HepG2 (cell line): ENCODE measurements at regions not wholly inside any gene's neighbourhood (a gene's known extent, or its start where the extent isn't known, plus 50 kb on each side); places are given as distances from the start of the nearest gene placed in this dataset.

Source experiments
- ATAC-seq: fragments of 200-7000 bp; cut with Tn5 transposase; 3 replicates; pipeline ENCODE4 v1.9.1; 2020; ENCODE audit warnings: mild to moderate bottlenecking, moderate library complexity
- BruUV-seq: library from RNA; stranded (reverse); fragments of 400-500 nt; replicated peaks from 2 replicates; lab custom pipeline; 2021; lab: Mats Ljungman, UMichigan
- CTCF ChIA-PET: fragments of 300-600 bp; formaldehyde crosslinking; extraction: SDS; loops from one replicate; lab custom pipeline; 2021; ENCODE audit warnings: low total read pairs, inconsistent platforms, low intra/inter-chr PET ratio; lab: Yijun Ruan, JAX
- POLR2A ChIA-PET: fragments of 350-600 bp; sonication (Branson Sonifier 250); formaldehyde crosslinking; loops from one replicate; lab custom pipeline; 2020; ENCODE audit warnings: antibody characterized with exemption, inconsistent platforms; lab: Yijun Ruan, JAX
- DNase-seq: peaks from one replicate; pipeline ENCODE4 v3.0.0-alpha.2; 2015; ENCODE audit warnings: low spot score
- FAIRE-seq: peaks from 3 replicates; lab custom pipeline; 2011; peaks lifted over from hg19 to GRCh38; lab: Jason Lieb, UNC
- H2AFZ ChIP-seq: one replicate; pipeline ENCODE4 v1.6.1; 2011; ENCODE audit warnings: low read length, inconsistent platforms
- H3K27ac ChIP-seq: fragments of 300-600 bp; 3 replicates; pipeline ENCODE4 v1.8.0; 2011; ENCODE audit warnings: mixed run types, mild to moderate bottlenecking, mixed read lengths, low read length, inconsistent platforms; ENCODE audit not compliant: insufficient read depth; ENCODE audit errors: extremely low read length
- H3K27me3 ChIP-seq, 2 experiments: fragments of 200-600 bp in 1 of 2; 2 replicates in 1 of 2; 3 replicates in 1 of 2; pipeline versions ENCODE4 v1.6.0 to v1.8.0; 2011; ENCODE audit warnings: low read length in 2 of 2, mild to moderate bottlenecking in 2 of 2, moderate library complexity in 2 of 2, inconsistent platforms in 1 of 2; ENCODE audit not compliant: insufficient read depth in 2 of 2, control insufficient read depth in 1 of 2
- H3K36me3 ChIP-seq, 2 experiments: fragments of 200-600 bp in 1 of 2; replicated peaks in 1 of 2; 2 replicates in 1 of 2; 3 replicates in 1 of 2; pipeline versions ENCODE4 v1.5.1 to v1.8.0; 2011; ENCODE audit warnings: low read length in 2 of 2, inconsistent platforms in 1 of 2; ENCODE audit not compliant: insufficient read depth in 2 of 2, control insufficient read depth in 1 of 2
- H3K4me1 ChIP-seq: 2 replicates; pipeline ENCODE4 v1.5.1; 2012; ENCODE audit warnings: low read length, inconsistent platforms; ENCODE audit not compliant: insufficient read depth
- H3K4me2 ChIP-seq: 2 replicates; pipeline ENCODE4 v1.6.0; 2011; ENCODE audit warnings: low read depth, low read length, inconsistent platforms
- H3K4me3 ChIP-seq, 3 experiments: fragments of 200-600 bp in 1 of 3; sonication (generic), shearing (Covaris generic) in 1 of 3; replicated peaks in 1 of 3; 2 replicates each; pipeline ENCODE4 v1.5.1; 2011 to 2016; ENCODE audit warnings: low read length in 3 of 3, inconsistent platforms in 2 of 3, low read depth in 2 of 3, mild to moderate bottlenecking in 2 of 3, control low read depth in 1 of 3, mixed read lengths in 1 of 3; ENCODE audit not compliant: insufficient read depth in 1 of 3
- H3K79me2 ChIP-seq: one replicate; pipeline ENCODE4 v1.6.1; 2011; ENCODE audit warnings: low read length, inconsistent platforms; ENCODE audit not compliant: insufficient read depth
- H3K9ac ChIP-seq: 2 replicates; pipeline ENCODE4 v1.6.0; 2011; ENCODE audit warnings: mild to moderate bottlenecking, low read depth, low read length, inconsistent platforms; ENCODE audit not compliant: insufficient read depth
- H3K9me3 ChIP-seq: 2 replicates; pipeline ENCODE4 v1.5.1; 2012; ENCODE audit warnings: mild to moderate bottlenecking, low read length
- H4K20me1 ChIP-seq: 2 replicates; pipeline ENCODE4 v1.6.0; 2011; ENCODE audit warnings: inconsistent platforms, mild to moderate bottlenecking, low read length, moderate library complexity; ENCODE audit not compliant: insufficient read depth
- BRCA1 ChIP-seq: sonication (generic); formaldehyde crosslinking; IDR thresholded peaks from 2 replicates; pipeline ENCODE4 v1.4.0; 2020; ENCODE audit warnings: missing genetic modification reagents
- IRF2 ChIP-seq: IDR thresholded peaks from 2 replicates; pipeline ENCODE4 v1.6.1; 2018; ENCODE audit warnings: missing genetic modification reagents, missing compliant biosample characterization
- NFE2 ChIP-seq: sonication (generic); formaldehyde crosslinking; IDR thresholded peaks from 2 replicates; pipeline ENCODE4 v1.4.0; 2020; ENCODE audit warnings: missing genetic modification reagents
- SPEN ChIP-seq: sonication (generic); formaldehyde crosslinking; IDR thresholded peaks from 2 replicates; pipeline ENCODE4 v1.5.1; 2020; ENCODE audit warnings: low read depth, mild to moderate bottlenecking, missing genetic modification reagents
- TAF15 ChIP-seq: fragments of 200-400 bp; formaldehyde crosslinking; IDR thresholded peaks from one replicate; pipeline ENCODE4 v1.6.1; 2018; ENCODE audit warnings: mild to moderate bottlenecking, low read depth, low read length; ENCODE audit not compliant: poor library complexity, severe bottlenecking
- ZFP36L1 ChIP-seq: sonication (generic); formaldehyde crosslinking; IDR thresholded peaks from 2 replicates; pipeline ENCODE4 v1.8.0; 2022; ENCODE audit warnings: mild to moderate bottlenecking, missing genetic modification reagents, moderate library complexity
- ZNF737 ChIP-seq: sonication (generic); formaldehyde crosslinking; IDR thresholded peaks from 2 replicates; pipeline ENCODE4 v1.5.0; 2020; ENCODE audit warnings: missing genetic modification reagents, mild to moderate bottlenecking, borderline replicate concordance
- ZNF75D ChIP-seq: sonication (generic); formaldehyde crosslinking; IDR thresholded peaks from 2 replicates; pipeline ENCODE4 v1.8.1; 2023; ENCODE audit warnings: missing genetic modification reagents, mild to moderate bottlenecking, borderline replicate concordance
- WGBS: methylation state at CpG from one replicate; pipeline ENCODE4 v1.1.6; 2017; ENCODE audit warnings: low lambda C conversion rate; 5-methylcytosine and 5-hydroxymethylcytosine counted together
- in situ Hi-C: cut with HindIII; loops from 2 replicates; pipeline ENCODE4 v1.10.0; 2017; ENCODE audit warnings: low pct_unique_long_range_greater_than_20kb; ENCODE audit not compliant: extremely low pct_ligation_motif_present
- intact Hi-C: fragments of 100-400 bp; cut with micrococcal nuclease; formaldehyde crosslinking; loops from one replicate; pipeline ENCODE4 v1.10.0; 2022; ENCODE audit not compliant: unreplicated experiment
- TF ChIP-seq, protein P1 (sequence below): sonication (generic); formaldehyde crosslinking; IDR thresholded peaks from 2 replicates; pipeline ENCODE4 v1.4.0; 2020; ENCODE audit warnings: missing genetic modification reagents, mild to moderate bottlenecking, borderline replicate concordance
- TF ChIP-seq, protein P2 (sequence below): sonication (generic); formaldehyde crosslinking; IDR thresholded peaks from 2 replicates; pipeline ENCODE4 v1.4.0; 2020; ENCODE audit warnings: missing genetic modification reagents
- TF ChIP-seq, protein P3 (sequence below): sonication (generic); formaldehyde crosslinking; IDR thresholded peaks from 2 replicates; pipeline ENCODE4 v1.4.0; 2020; ENCODE audit warnings: missing genetic modification reagents

DNA sequence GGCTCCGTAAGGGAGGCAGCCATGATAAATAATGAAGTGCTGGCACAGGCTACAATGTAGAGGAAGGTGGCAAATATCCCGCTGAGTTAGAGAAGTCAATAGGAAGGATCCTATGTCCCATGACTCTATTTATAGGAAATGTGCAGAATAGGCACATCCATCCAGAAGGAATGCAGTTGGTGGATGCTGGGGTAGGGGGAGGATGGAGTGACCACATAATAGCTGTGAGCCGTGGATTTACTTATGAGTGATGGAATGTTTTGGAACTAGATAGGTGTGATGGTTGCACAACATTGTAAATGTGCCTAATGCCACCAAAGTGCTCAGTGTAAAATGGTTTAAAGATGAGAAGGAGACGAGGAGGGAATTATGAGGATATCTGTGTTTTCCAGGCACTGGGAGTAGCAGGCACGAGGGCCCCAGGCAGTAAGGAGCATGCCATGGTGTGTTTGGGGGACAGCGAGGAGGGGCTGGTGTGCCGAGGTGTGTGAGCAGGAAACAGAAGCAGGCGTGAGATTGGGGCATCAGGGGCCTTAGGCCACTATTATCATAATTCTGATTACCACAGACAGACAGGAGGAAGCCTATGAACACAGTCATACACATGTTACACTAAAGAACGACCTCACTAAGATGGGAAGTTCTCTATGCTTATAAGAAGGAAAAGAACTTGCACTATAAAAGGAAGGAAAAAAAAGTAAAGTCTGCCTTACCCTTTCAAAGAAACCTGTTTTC, 837.3 kb upstream of the TMEM132C start (continued):
- TF ChIP-seq, protein P1, sequence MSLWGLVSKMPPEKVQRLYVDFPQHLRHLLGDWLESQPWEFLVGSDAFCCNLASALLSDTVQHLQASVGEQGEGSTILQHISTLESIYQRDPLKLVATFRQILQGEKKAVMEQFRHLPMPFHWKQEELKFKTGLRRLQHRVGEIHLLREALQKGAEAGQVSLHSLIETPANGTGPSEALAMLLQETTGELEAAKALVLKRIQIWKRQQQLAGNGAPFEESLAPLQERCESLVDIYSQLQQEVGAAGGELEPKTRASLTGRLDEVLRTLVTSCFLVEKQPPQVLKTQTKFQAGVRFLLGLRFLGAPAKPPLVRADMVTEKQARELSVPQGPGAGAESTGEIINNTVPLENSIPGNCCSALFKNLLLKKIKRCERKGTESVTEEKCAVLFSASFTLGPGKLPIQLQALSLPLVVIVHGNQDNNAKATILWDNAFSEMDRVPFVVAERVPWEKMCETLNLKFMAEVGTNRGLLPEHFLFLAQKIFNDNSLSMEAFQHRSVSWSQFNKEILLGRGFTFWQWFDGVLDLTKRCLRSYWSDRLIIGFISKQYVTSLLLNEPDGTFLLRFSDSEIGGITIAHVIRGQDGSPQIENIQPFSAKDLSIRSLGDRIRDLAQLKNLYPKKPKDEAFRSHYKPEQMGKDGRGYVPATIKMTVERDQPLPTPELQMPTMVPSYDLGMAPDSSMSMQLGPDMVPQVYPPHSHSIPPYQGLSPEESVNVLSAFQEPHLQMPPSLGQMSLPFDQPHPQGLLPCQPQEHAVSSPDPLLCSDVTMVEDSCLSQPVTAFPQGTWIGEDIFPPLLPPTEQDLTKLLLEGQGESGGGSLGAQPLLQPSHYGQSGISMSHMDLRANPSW (CRISPR knock-in tag), result no peak
- TF ChIP-seq SPEN (no peak), ZFP36L1 (no peak)
- TF ChIP-seq, protein P2, sequence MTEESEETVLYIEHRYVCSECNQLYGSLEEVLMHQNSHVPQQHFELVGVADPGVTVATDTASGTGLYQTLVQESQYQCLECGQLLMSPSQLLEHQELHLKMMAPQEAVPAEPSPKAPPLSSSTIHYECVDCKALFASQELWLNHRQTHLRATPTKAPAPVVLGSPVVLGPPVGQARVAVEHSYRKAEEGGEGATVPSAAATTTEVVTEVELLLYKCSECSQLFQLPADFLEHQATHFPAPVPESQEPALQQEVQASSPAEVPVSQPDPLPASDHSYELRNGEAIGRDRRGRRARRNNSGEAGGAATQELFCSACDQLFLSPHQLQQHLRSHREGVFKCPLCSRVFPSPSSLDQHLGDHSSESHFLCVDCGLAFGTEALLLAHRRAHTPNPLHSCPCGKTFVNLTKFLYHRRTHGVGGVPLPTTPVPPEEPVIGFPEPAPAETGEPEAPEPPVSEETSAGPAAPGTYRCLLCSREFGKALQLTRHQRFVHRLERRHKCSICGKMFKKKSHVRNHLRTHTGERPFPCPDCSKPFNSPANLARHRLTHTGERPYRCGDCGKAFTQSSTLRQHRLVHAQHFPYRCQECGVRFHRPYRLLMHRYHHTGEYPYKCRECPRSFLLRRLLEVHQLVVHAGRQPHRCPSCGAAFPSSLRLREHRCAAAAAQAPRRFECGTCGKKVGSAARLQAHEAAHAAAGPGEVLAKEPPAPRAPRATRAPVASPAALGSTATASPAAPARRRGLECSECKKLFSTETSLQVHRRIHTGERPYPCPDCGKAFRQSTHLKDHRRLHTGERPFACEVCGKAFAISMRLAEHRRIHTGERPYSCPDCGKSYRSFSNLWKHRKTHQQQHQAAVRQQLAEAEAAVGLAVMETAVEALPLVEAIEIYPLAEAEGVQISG (CRISPR knock-in tag), result no peak

DNA sequence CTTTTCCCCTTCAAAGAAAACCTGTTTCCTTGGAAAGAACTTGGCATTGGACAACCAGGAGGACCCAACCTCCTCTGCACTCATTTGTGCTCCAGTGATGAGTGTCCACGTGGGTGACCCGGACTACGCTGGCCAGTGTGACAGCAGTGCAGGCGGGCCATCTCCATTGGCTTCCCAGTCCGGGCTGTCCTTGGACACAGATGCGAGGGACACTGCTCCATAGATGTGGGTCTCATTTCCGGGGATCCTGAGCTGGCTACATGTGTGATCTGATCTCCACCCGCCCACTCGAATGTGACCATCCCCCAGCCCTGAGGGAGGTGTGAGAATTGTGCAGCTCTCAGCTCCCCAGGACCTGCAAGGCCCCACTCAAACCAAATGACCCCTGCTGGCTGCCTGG, 836.6 kb upstream of the TMEM132C start:
- Histone ChIP-seq H3K4me2 (no peak overlapping the region), H4K20me1 (no peaks in the 10 kb centered on the region), H3K9ac (no peak overlapping the region), H2AFZ (no peak overlapping the region), H3K4me1 (no peaks in the 10 kb centered on the region), H3K27me3 (no peaks in the 10 kb centered on the region), H3K79me2 (no peaks in the 10 kb centered on the region), H3K9me3 (no peaks in the 10 kb centered on the region), H3K27ac (no peak overlapping the region), H3K36me3 (no peaks in the 10 kb centered on the region), H3K4me3 (no peak overlapping the region)
- intact Hi-C loops, result no loop called here
- in situ Hi-C loops, result no loop called here
- BruUV-seq, result no TSS peak
- POLR2A ChIA-PET, result no interaction called here
- WGBS, result 0% methylated on average over 1 of the region's 9 CpGs
- no peak for DNase-seq
- no peak for FAIRE-seq
- CTCF ChIA-PET, result no interaction called here
- ATAC-seq, result no peak; the same call in 2 of the 3 replicates
- TF ChIP-seq, protein P3, sequence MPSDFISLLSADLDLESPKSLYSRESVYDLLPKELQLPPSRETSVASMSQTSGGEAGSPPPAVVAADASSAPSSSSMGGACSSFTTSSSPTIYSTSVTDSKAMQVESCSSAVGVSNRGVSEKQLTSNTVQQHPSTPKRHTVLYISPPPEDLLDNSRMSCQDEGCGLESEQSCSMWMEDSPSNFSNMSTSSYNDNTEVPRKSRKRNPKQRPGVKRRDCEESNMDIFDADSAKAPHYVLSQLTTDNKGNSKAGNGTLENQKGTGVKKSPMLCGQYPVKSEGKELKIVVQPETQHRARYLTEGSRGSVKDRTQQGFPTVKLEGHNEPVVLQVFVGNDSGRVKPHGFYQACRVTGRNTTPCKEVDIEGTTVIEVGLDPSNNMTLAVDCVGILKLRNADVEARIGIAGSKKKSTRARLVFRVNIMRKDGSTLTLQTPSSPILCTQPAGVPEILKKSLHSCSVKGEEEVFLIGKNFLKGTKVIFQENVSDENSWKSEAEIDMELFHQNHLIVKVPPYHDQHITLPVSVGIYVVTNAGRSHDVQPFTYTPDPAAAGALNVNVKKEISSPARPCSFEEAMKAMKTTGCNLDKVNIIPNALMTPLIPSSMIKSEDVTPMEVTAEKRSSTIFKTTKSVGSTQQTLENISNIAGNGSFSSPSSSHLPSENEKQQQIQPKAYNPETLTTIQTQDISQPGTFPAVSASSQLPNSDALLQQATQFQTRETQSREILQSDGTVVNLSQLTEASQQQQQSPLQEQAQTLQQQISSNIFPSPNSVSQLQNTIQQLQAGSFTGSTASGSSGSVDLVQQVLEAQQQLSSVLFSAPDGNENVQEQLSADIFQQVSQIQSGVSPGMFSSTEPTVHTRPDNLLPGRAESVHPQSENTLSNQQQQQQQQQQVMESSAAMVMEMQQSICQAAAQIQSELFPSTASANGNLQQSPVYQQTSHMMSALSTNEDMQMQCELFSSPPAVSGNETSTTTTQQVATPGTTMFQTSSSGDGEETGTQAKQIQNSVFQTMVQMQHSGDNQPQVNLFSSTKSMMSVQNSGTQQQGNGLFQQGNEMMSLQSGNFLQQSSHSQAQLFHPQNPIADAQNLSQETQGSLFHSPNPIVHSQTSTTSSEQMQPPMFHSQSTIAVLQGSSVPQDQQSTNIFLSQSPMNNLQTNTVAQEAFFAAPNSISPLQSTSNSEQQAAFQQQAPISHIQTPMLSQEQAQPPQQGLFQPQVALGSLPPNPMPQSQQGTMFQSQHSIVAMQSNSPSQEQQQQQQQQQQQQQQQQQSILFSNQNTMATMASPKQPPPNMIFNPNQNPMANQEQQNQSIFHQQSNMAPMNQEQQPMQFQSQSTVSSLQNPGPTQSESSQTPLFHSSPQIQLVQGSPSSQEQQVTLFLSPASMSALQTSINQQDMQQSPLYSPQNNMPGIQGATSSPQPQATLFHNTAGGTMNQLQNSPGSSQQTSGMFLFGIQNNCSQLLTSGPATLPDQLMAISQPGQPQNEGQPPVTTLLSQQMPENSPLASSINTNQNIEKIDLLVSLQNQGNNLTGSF (CRISPR knock-in tag), result no peak
- TF ChIP-seq ZNF737 (CRISPR knock-in tag), result no peak
- TF ChIP-seq BRCA1 (CRISPR knock-in tag), result no peak
- no peak for TF ChIP-seq NFE2 (CRISPR knock-in tag)
- no peak for TF ChIP-seq TAF15
- TF ChIP-seq ZNF75D (CRISPR knock-in tag), result no peak
- no peak for TF ChIP-seq IRF2 (CRISPR knock-in tag)
